ENCODE measurements at regions not wholly inside any gene's neighbourhood (a gene's known extent, or its start where the extent isn't known, plus 50 kb on each side); places are given as distances from the start of the nearest gene placed in this dataset.

- no peak for TF ChIP-seq CTCF (IDR thresholded peaks at IDR 0.05)
- ChIA-PET CTCF (no interaction called here), POLR2A (no interaction called here)
- no peak for ATAC-seq (ENCODE audit: low read depth)
- Mint-ChIP-seq H3K4me3 (no peak overlapping the region), H3K36me3 (ENCODE audit: low read depth) (no peaks in the 10 kb centered on the region), H3K4me1 (no peaks in the 10 kb centered on the region), H3K9me3 (peaks cover 4% of the 10 kb centered on the region), H3K27ac (no peak overlapping the region), H3K27me3 (no peaks in the 10 kb centered on the region)
- intact Hi-C loops (cut with micrococcal nuclease) = no loop called here
- no peak for DNase-seq
Measured at GRCh38 chr10:108378779-108379178, 1214.3 kb upstream of the SORCS1 start.

- TF ChIP-seq CTCF (IDR thresholded peaks at IDR 0.05) = no peak
- Mint-ChIP-seq H3K27ac (no peak overlapping the region), H3K36me3 (ENCODE audit: low read depth) (no peaks in the 10 kb centered on the region), H3K4me3 (no peak overlapping the region), H3K9me3 (no peaks in the 10 kb centered on the region), H3K4me1 (no peaks in the 10 kb centered on the region), H3K27me3 (no peaks in the 10 kb centered on the region)
- DNase-seq (no peak), ATAC-seq (ENCODE audit: low read depth) (no peak)
- CTCF ChIA-PET = no interaction called here
- intact Hi-C loops (cut with micrococcal nuclease) = no loop called here
- POLR2A ChIA-PET = no interaction called here
Measured at GRCh38 chr10:108375691-108376090, 1211.2 kb upstream of the SORCS1 start.

- no peaks in the 10 kb centered on the region for H3K27me3 Mint-ChIP-seq
- TF ChIP-seq CTCF (IDR thresholded peaks at IDR 0.05) = no peak
- ATAC-seq (ENCODE audit: low read depth) (no peak), DNase-seq (no peak)
- no peaks in the 10 kb centered on the region for H3K36me3 Mint-ChIP-seq (ENCODE audit: low read depth)
- H3K9me3 Mint-ChIP-seq = no peaks in the 10 kb centered on the region
- H3K4me1 Mint-ChIP-seq = no peaks in the 10 kb centered on the region
- intact Hi-C loops (cut with micrococcal nuclease) = no loop called here
- no peak overlapping the region for H3K27ac Mint-ChIP-seq
- ChIA-PET CTCF (no interaction called here), POLR2A (no interaction called here)
- no peak overlapping the region for H3K4me3 Mint-ChIP-seq
Measured at GRCh38 chr10:108374991-108375390, 1210.5 kb upstream of the SORCS1 start.

GRCh38 chr10:108365541-108365940 lies 1201.0 kb upstream of the SORCS1 start:
- TF ChIP-seq CTCF (IDR thresholded peaks at IDR 0.05) = no peak
- Mint-ChIP-seq H3K27me3 (no peaks in the 10 kb centered on the region), H3K36me3 (ENCODE audit: low read depth) (no peaks in the 10 kb centered on the region), H3K4me1 (no peaks in the 10 kb centered on the region), H3K27ac (no peak overlapping the region), H3K4me3 (no peak overlapping the region), H3K9me3 (no peaks in the 10 kb centered on the region)
- ATAC-seq (ENCODE audit: low read depth) = no peak
- no peak for DNase-seq
- CTCF ChIA-PET = no interaction called here
- intact Hi-C loops (cut with micrococcal nuclease) = no loop called here
- POLR2A ChIA-PET = no interaction called here

- Mint-ChIP-seq H3K4me3 (no peak overlapping the region), H3K4me1 (no peaks in the 10 kb centered on the region), H3K9me3 (no peaks in the 10 kb centered on the region), H3K27ac (no peak overlapping the region), H3K36me3 (ENCODE audit: low read depth) (no peaks in the 10 kb centered on the region), H3K27me3 (no peaks in the 10 kb centered on the region)
- no peak for TF ChIP-seq CTCF (IDR thresholded peaks at IDR 0.05)
- ATAC-seq (ENCODE audit: low read depth) (no peak), DNase-seq (no peak)
- ChIA-PET POLR2A (no interaction called here), CTCF (no interaction called here)
- intact Hi-C loops (cut with micrococcal nuclease) = no loop called here
Measured at GRCh38 chr10:108363576-108363975, 1199.1 kb upstream of the SORCS1 start.
